BJ (cell line): ENCODE measurements at regions not wholly inside any gene's neighbourhood (a gene's known extent, or its start where the extent isn't known, plus 50 kb on each side); places are given as distances from the start of the nearest gene placed in this dataset.

Experiments
- CTCF ChIA-PET: fragments of 350-600 bp; formaldehyde crosslinking; extraction: SDS; loops from one replicate; lab custom pipeline; 2021; ENCODE audit warnings: antibody characterized with exemption, inconsistent platforms; lab: Yijun Ruan, JAX
- POLR2A ChIA-PET: fragments of 300-600 bp; sonication (Branson Sonifier 250); formaldehyde crosslinking; extraction: SDS; loops from one replicate; lab custom pipeline; 2021; ENCODE audit warnings: antibody characterized with exemption; lab: Charles Lee
- DNase-seq: peaks from one replicate; pipeline ENCODE4 v3.0.0-alpha.2; 2011; ENCODE audit warnings: low read depth
- H3K27me3 ChIP-seq: 2 replicates; pipeline ENCODE4 v1.6.0; 2011; ENCODE audit warnings: low read length; ENCODE audit not compliant: control insufficient read depth, insufficient read depth
- H3K36me3 ChIP-seq: 2 replicates; pipeline ENCODE4 v1.5.1; 2011; ENCODE audit warnings: low read length; ENCODE audit not compliant: control insufficient read depth, insufficient read depth
- H3K4me3 ChIP-seq: 2 replicates; pipeline ENCODE4 v1.5.1; 2011; ENCODE audit warnings: low read depth, mild to moderate bottlenecking, control low read depth, low read length
- CTCF ChIP-seq: IDR thresholded peaks from 2 replicates; pipeline ENCODE4 v1.5.1; 2011; ENCODE audit warnings: low read depth, mild to moderate bottlenecking, control low read depth, inconsistent platforms, low read length, moderate library complexity; ENCODE audit not compliant: insufficient read depth

- TF ChIP-seq CTCF, result no peak
- no peaks in the 10 kb centered on the region for H3K36me3 ChIP-seq
- no peak for DNase-seq
- H3K4me3 ChIP-seq, result no peak overlapping the region
- CTCF ChIA-PET, result no interaction called here
- no peaks in the 10 kb centered on the region for H3K27me3 ChIP-seq
- POLR2A ChIA-PET, result no interaction called here
These were observed 493.2 kb downstream of the ZWINT start for GRCh38 chr10:55867848-55868247.

GRCh38 chr10:55858730-55859129 is 502.3 kb downstream of the ZWINT start:
- ChIA-PET POLR2A (no interaction called here), CTCF (no interaction called here)
- H3K4me3 ChIP-seq, result no peak overlapping the region
- no peak for DNase-seq
- no peaks in the 10 kb centered on the region for H3K36me3 ChIP-seq
- no peak for TF ChIP-seq CTCF
- no peaks in the 10 kb centered on the region for H3K27me3 ChIP-seq

GRCh38 chr10:55852900-55853299 is 508.2 kb downstream of the ZWINT start:
- no peak for TF ChIP-seq CTCF
- H3K4me3 ChIP-seq, result no peak overlapping the region
- ChIA-PET CTCF (no interaction called here), POLR2A (no interaction called here)
- DNase-seq, result no peak
- H3K36me3 ChIP-seq, result no peaks in the 10 kb centered on the region
- H3K27me3 ChIP-seq, result no peaks in the 10 kb centered on the region

GRCh38 chr10:55837273-55837672 is 523.8 kb downstream of the ZWINT start:
- no peaks in the 10 kb centered on the region for H3K27me3 ChIP-seq
- no peak overlapping the region for H3K4me3 ChIP-seq
- H3K36me3 ChIP-seq, result no peaks in the 10 kb centered on the region
- no peak for TF ChIP-seq CTCF
- ChIA-PET CTCF (no interaction called here), POLR2A (no interaction called here)
- DNase-seq, result no peak

- POLR2A ChIA-PET, result no interaction called here
- no peaks in the 10 kb centered on the region for H3K36me3 ChIP-seq
- no peak for DNase-seq
- no peaks in the 10 kb centered on the region for H3K27me3 ChIP-seq
- CTCF ChIA-PET, result no interaction called here
- no peak overlapping the region for H3K4me3 ChIP-seq
- no peak for TF ChIP-seq CTCF
These were observed 539.0 kb downstream of the ZWINT start for GRCh38 chr10:55822096-55822495.
